Astrocyte (in vitro differentiated cells and primary cell): ENCODE measurements at regions not wholly inside any gene's neighbourhood (a gene's known extent, or its start where the extent isn't known, plus 50 kb on each side); places are given as distances from the start of the nearest gene placed in this dataset.

ENCODE experiments used
- DNase-seq: peaks from one replicate; pipeline ENCODE4 v3.0.0-alpha.2; 2010; ENCODE audit warnings: low read depth
- FAIRE-seq: peaks from 2 replicates; lab custom pipeline; 2011; peaks lifted over from hg19 to GRCh38; lab: Jason Lieb, UNC
- H2AFZ ChIP-seq: 2 replicates; pipeline ENCODE4 v1.6.0; 2012; ENCODE audit warnings: low read depth, low read length, inconsistent platforms
- H3K27ac ChIP-seq: 2 replicates; pipeline ENCODE4 v1.5.1; 2011; ENCODE audit warnings: low read depth, low read length, inconsistent platforms
- H3K27me3 ChIP-seq: 2 replicates; pipeline ENCODE4 v1.6.0; 2011; ENCODE audit warnings: low read length, inconsistent platforms; ENCODE audit not compliant: insufficient read depth
- H3K36me3 ChIP-seq: 2 replicates; pipeline ENCODE4 v1.5.1; 2011; ENCODE audit warnings: low read length, inconsistent platforms; ENCODE audit not compliant: insufficient read depth
- H3K4me1 ChIP-seq: 2 replicates; pipeline ENCODE4 v1.5.1; 2011; ENCODE audit warnings: low read length, inconsistent platforms; ENCODE audit not compliant: insufficient read depth
- H3K4me2 ChIP-seq: 2 replicates; pipeline ENCODE4 v1.6.0; 2012; ENCODE audit warnings: low read length, inconsistent platforms
- H3K4me3 ChIP-seq: 2 replicates; pipeline ENCODE4 v1.5.1; 2011; ENCODE audit warnings: low read depth, mild to moderate bottlenecking, low read length, inconsistent platforms; ENCODE audit not compliant: insufficient read depth
- H3K79me2 ChIP-seq: 2 replicates; pipeline ENCODE4 v1.6.0; 2012; ENCODE audit warnings: mild to moderate bottlenecking, low read length, inconsistent platforms; ENCODE audit not compliant: insufficient read depth
- H3K9ac ChIP-seq: 2 replicates; pipeline ENCODE4 v1.6.0; 2012; ENCODE audit warnings: mild to moderate bottlenecking, low read length, inconsistent platforms
- H3K9me3 ChIP-seq: 2 replicates; pipeline ENCODE4 v1.5.1; 2012; ENCODE audit warnings: low read depth, mild to moderate bottlenecking, low read length, inconsistent platforms; ENCODE audit not compliant: insufficient read depth
- H4K20me1 ChIP-seq: 2 replicates; pipeline ENCODE4 v1.6.0; 2012; ENCODE audit warnings: low read length, inconsistent platforms; ENCODE audit not compliant: insufficient read depth
- H3K27ac Mint-ChIP-seq: one replicate; pipeline ENCODE4 v1.8.0; 2021; ENCODE audit warnings: mild to moderate bottlenecking, mixed read lengths; ENCODE audit not compliant: unreplicated experiment
- H3K27me3 Mint-ChIP-seq: one replicate; pipeline ENCODE4 v1.8.0; 2021; ENCODE audit warnings: low read depth, mixed read lengths; ENCODE audit not compliant: unreplicated experiment
- H3K36me3 Mint-ChIP-seq: one replicate; pipeline ENCODE4 v1.8.0; 2021; ENCODE audit warnings: low read depth, mixed read lengths; ENCODE audit not compliant: unreplicated experiment
- H3K4me1 Mint-ChIP-seq: one replicate; pipeline ENCODE4 v1.8.0; 2021; ENCODE audit warnings: low read depth, mixed read lengths; ENCODE audit not compliant: unreplicated experiment
- H3K4me3 Mint-ChIP-seq: one replicate; pipeline ENCODE4 v1.8.0; 2021; ENCODE audit warnings: mild to moderate bottlenecking, moderate library complexity, mixed read lengths; ENCODE audit not compliant: unreplicated experiment
- H3K9me3 Mint-ChIP-seq: one replicate; pipeline ENCODE4 v1.8.0; 2021; ENCODE audit warnings: mild to moderate bottlenecking, mixed read lengths; ENCODE audit not compliant: unreplicated experiment
- EZH2 ChIP-seq: IDR thresholded peaks from 2 replicates; pipeline ENCODE4 v1.6.1; 2012; ENCODE audit warnings: mild to moderate bottlenecking, low read length, inconsistent platforms; ENCODE audit not compliant: insufficient read depth
- TF ChIP-seq, protein P1 (sequence below): IDR thresholded peaks from 2 replicates; pipeline ENCODE4 v1.5.1; 2011; ENCODE audit warnings: low read depth, mild to moderate bottlenecking, inconsistent platforms, low read length, moderate library complexity; ENCODE audit not compliant: insufficient read depth

DNA sequence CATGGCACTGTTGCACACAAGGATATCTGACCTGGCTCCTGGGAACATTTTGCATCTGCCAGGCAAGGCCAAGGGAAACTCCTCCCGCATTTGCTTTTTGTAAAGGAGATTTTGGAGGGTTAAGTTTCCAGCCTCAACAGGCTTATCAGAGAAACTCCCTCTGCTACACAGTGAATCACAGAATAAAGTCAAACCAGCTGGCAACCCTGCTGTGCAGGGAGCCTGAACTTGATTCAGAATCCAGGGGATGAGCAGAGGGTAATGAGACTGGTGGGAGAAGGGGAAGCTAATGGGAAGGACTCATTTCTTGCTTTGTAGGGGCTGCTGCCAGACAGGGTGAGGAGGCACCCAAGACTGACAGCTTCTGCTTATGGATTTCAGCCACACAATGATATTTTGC lies 185.3 kb upstream of the ISX start:
- no peak overlapping the region for H2AFZ ChIP-seq
- H3K4me2 ChIP-seq, result no peak overlapping the region
- TF ChIP-seq EZH2, result no peak
- TF ChIP-seq, protein P1, sequence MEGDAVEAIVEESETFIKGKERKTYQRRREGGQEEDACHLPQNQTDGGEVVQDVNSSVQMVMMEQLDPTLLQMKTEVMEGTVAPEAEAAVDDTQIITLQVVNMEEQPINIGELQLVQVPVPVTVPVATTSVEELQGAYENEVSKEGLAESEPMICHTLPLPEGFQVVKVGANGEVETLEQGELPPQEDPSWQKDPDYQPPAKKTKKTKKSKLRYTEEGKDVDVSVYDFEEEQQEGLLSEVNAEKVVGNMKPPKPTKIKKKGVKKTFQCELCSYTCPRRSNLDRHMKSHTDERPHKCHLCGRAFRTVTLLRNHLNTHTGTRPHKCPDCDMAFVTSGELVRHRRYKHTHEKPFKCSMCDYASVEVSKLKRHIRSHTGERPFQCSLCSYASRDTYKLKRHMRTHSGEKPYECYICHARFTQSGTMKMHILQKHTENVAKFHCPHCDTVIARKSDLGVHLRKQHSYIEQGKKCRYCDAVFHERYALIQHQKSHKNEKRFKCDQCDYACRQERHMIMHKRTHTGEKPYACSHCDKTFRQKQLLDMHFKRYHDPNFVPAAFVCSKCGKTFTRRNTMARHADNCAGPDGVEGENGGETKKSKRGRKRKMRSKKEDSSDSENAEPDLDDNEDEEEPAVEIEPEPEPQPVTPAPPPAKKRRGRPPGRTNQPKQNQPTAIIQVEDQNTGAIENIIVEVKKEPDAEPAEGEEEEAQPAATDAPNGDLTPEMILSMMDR, result no peak
- H3K4me1 ChIP-seq, result peaks cover 7% of the 10 kb centered on the region
- H4K20me1 ChIP-seq, result no peaks in the 10 kb centered on the region
- H3K9me3 Mint-ChIP-seq, result peaks cover 8% of the 10 kb centered on the region
- peaks cover 27% of the 10 kb centered on the region for H3K4me1 Mint-ChIP-seq
- no peak overlapping the region for H3K27ac ChIP-seq
- no peak overlapping the region for H3K27ac Mint-ChIP-seq
- H3K4me3 ChIP-seq, result no peak overlapping the region
- FAIRE-seq (no peak), DNase-seq (no peak)
- no peaks in the 10 kb centered on the region for H3K9me3 ChIP-seq
- no peaks in the 10 kb centered on the region for H3K36me3 ChIP-seq
- no peaks in the 10 kb centered on the region for H3K27me3 ChIP-seq
- H3K27me3 Mint-ChIP-seq, result no peaks in the 10 kb centered on the region
- H3K79me2 ChIP-seq, result no peaks in the 10 kb centered on the region
- no peak overlapping the region for H3K4me3 Mint-ChIP-seq
- no peak overlapping the region for H3K9ac ChIP-seq
- H3K36me3 Mint-ChIP-seq, result no peaks in the 10 kb centered on the region

DNA sequence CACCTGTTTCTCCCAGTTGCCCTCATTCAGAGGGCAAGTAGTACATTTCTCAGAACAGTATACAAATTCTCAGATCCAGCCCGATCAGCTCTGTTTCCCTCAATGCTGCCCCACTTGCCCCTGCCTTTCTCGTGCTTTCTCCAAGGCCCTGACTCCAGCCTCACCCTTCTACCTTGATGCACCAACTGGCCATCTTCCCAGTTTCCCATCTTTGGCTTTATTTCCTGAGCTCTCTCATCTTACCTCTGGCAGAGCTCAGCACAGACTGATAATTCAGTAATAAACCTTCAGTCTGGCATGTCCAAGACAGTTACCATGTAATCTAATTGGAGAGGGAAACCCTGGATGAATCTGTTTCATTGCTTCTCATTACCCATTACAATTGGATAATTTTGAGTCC lies 184.5 kb upstream of the ISX start:
- H3K4me1 ChIP-seq, result peaks cover 7% of the 10 kb centered on the region
- H3K4me3 ChIP-seq, result no peak overlapping the region
- H4K20me1 ChIP-seq, result no peaks in the 10 kb centered on the region
- no peak overlapping the region for H3K4me3 Mint-ChIP-seq
- peaks cover 23% of the 10 kb centered on the region for H3K4me1 Mint-ChIP-seq
- H3K27ac Mint-ChIP-seq, result no peak overlapping the region
- H2AFZ ChIP-seq, result no peak overlapping the region
- H3K79me2 ChIP-seq, result no peaks in the 10 kb centered on the region
- H3K4me2 ChIP-seq, result no peak overlapping the region
- H3K27me3 ChIP-seq, result no peaks in the 10 kb centered on the region
- H3K9ac ChIP-seq, result no peak overlapping the region
- no peaks in the 10 kb centered on the region for H3K27me3 Mint-ChIP-seq
- peaks cover 8% of the 10 kb centered on the region for H3K9me3 Mint-ChIP-seq
- DNase-seq (no peak), FAIRE-seq (no peak)
- H3K27ac ChIP-seq, result no peak overlapping the region
- H3K36me3 Mint-ChIP-seq, result no peaks in the 10 kb centered on the region
- H3K36me3 ChIP-seq, result no peaks in the 10 kb centered on the region
- no peaks in the 10 kb centered on the region for H3K9me3 ChIP-seq
- no peak for TF ChIP-seq EZH2
- TF ChIP-seq, protein P1, result no peak

DNA sequence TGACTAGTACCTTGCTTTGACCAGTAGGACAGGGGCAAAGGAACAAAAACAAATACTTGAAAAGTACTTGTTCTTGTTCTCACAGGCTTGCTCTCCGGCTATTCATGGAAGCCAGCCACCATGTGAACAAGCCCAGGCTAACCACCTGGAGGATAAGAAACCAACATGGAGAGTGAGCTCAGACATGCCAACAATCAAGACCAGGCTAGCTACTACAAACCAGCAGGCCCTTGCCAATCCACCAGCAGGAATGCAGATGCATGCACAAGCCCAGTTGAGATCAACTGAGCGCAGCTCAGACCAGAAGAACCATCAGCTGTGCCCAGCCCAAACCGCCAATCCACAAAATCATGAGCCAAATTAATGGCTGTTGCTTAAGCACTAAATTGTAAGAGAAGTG lies 180.1 kb upstream of the ISX start:
- FAIRE-seq (no peak), DNase-seq (no peak)
- H3K27ac ChIP-seq, result no peak overlapping the region
- H3K36me3 Mint-ChIP-seq, result peaks cover 2% of the 10 kb centered on the region
- H3K79me2 ChIP-seq, result no peaks in the 10 kb centered on the region
- H2AFZ ChIP-seq, result no peak overlapping the region
- H3K27me3 ChIP-seq, result no peaks in the 10 kb centered on the region
- no peaks in the 10 kb centered on the region for H3K27me3 Mint-ChIP-seq
- no peaks in the 10 kb centered on the region for H3K9me3 ChIP-seq
- no peak overlapping the region for H3K4me3 ChIP-seq
- H3K4me2 ChIP-seq, result no peak overlapping the region
- peaks cover 3% of the 10 kb centered on the region for H3K4me1 ChIP-seq
- TF ChIP-seq, protein P1, result no peak
- no peak for TF ChIP-seq EZH2
- H4K20me1 ChIP-seq, result no peaks in the 10 kb centered on the region
- no peaks in the 10 kb centered on the region for H3K36me3 ChIP-seq
- no peaks in the 10 kb centered on the region for H3K4me1 Mint-ChIP-seq
- H3K27ac Mint-ChIP-seq, result no peak overlapping the region
- H3K9ac ChIP-seq, result no peak overlapping the region
- H3K9me3 Mint-ChIP-seq, result peaks cover 25% of the 10 kb centered on the region
- H3K4me3 Mint-ChIP-seq, result no peak overlapping the region
